Endodermal cell (in vitro differentiated cells): ENCODE measurements at regions not wholly inside any gene's neighbourhood (a gene's known extent, or its start where the extent isn't known, plus 50 kb on each side); places are given as distances from the start of the nearest gene placed in this dataset.

ENCODE experiments used
- DNase-seq: peaks from one replicate; pipeline ENCODE4 v3.0.0-alpha.2; 2017
- H3K27ac ChIP-seq: 2 replicates; pipeline ENCODE4 v1.5.1; 2013; ENCODE audit warnings: mild to moderate bottlenecking, low read depth, low read length, moderate library complexity
- H3K27me3 ChIP-seq: 2 replicates; pipeline ENCODE4 v1.6.1; 2013; ENCODE audit warnings: mild to moderate bottlenecking, low read length, moderate library complexity; ENCODE audit not compliant: insufficient read depth, control insufficient read depth, poor library complexity, severe bottlenecking
- H3K36me3 ChIP-seq: 2 replicates; pipeline ENCODE4 v1.7.0; 2013; ENCODE audit warnings: mild to moderate bottlenecking, low read length, moderate library complexity; ENCODE audit not compliant: control insufficient read depth, insufficient read depth
- H3K4me1 ChIP-seq: one replicate; pipeline ENCODE4 v1.7.0; 2013; ENCODE audit warnings: low read length; ENCODE audit not compliant: control insufficient read depth, insufficient read depth
- H3K4me3 ChIP-seq: 2 replicates; pipeline ENCODE4 v1.5.1; 2013; ENCODE audit warnings: mild to moderate bottlenecking, low read length, moderate library complexity
- H3K9ac ChIP-seq: 2 replicates; pipeline ENCODE4 v1.6.1; 2013; ENCODE audit warnings: mild to moderate bottlenecking, low read length, moderate library complexity; ENCODE audit not compliant: poor library complexity, severe bottlenecking; ENCODE audit errors: extremely low read depth
- H3K9me3 ChIP-seq: 2 replicates; pipeline ENCODE4 v1.6.1; 2013; ENCODE audit warnings: mild to moderate bottlenecking, low read length, moderate library complexity; ENCODE audit not compliant: control insufficient read depth
- H3K27ac Mint-ChIP-seq: 2 replicates; pipeline ENCODE4 v1.8.0; 2020; ENCODE audit warnings: mixed read lengths
- H3K27me3 Mint-ChIP-seq: 2 replicates; pipeline ENCODE4 v1.8.0; 2021; ENCODE audit warnings: mild to moderate bottlenecking, mixed read lengths; ENCODE audit not compliant: insufficient read depth
- H3K36me3 Mint-ChIP-seq: 2 replicates; pipeline ENCODE4 v1.8.0; 2020; ENCODE audit warnings: low read depth, mixed read lengths
- H3K4me1 Mint-ChIP-seq: 2 replicates; pipeline ENCODE4 v1.8.0; 2020; ENCODE audit warnings: mixed read lengths
- H3K4me3 Mint-ChIP-seq: 2 replicates; pipeline ENCODE4 v1.8.0; 2020; ENCODE audit warnings: mild to moderate bottlenecking, moderate library complexity, mixed read lengths
- H3K9me3 Mint-ChIP-seq: 2 replicates; pipeline ENCODE4 v1.8.0; 2020; ENCODE audit warnings: mild to moderate bottlenecking, mixed read lengths
- whole genome bisulfite sequencing, 2 experiments: methylation state at CpG; one replicate each; pipeline versions ENCODE4 v1.1.5 to v1.1.7; 2013; ENCODE audit warnings: missing lambda C conversion rate in 2 of 2, mixed read lengths in 1 of 2; ENCODE audit not compliant: insufficient coverage in 1 of 2, insufficient read length in 1 of 2; 5-methylcytosine and 5-hydroxymethylcytosine counted together
- TF ChIP-seq, protein P1 (sequence below): fragments of 200-600 bp; sonication (generic); conservative IDR thresholded peaks from 2 replicates; pipeline ENCODE4 v1.5.0; 2021; ENCODE audit warnings: antibody characterized with exemption, mild to moderate bottlenecking

DNA sequence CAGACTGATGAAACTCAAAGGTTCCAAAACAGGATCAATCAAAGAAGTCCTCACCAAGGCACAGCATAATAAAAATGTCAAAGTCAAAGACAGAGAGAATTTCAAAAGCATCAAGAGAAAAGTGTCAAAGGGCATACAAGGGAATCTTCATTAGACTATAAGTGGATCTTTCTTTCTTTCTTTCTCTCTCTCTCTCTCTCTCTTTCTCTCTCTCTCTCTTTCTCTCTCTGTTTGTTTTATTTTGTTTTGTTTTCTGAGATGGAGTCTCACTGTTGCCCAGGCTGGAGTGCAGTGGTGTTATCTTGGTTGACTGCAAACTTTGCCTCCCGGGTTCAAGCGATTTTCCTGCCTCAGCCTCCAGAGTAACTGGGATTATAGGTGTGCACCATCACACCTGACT, 148.3 kb upstream of the CD180 start:
- H3K9me3 Mint-ChIP-seq = peaks cover 10% of the 10 kb centered on the region
- peaks cover 4% of the 10 kb centered on the region for H3K27me3 Mint-ChIP-seq
- TF ChIP-seq, protein P1, sequence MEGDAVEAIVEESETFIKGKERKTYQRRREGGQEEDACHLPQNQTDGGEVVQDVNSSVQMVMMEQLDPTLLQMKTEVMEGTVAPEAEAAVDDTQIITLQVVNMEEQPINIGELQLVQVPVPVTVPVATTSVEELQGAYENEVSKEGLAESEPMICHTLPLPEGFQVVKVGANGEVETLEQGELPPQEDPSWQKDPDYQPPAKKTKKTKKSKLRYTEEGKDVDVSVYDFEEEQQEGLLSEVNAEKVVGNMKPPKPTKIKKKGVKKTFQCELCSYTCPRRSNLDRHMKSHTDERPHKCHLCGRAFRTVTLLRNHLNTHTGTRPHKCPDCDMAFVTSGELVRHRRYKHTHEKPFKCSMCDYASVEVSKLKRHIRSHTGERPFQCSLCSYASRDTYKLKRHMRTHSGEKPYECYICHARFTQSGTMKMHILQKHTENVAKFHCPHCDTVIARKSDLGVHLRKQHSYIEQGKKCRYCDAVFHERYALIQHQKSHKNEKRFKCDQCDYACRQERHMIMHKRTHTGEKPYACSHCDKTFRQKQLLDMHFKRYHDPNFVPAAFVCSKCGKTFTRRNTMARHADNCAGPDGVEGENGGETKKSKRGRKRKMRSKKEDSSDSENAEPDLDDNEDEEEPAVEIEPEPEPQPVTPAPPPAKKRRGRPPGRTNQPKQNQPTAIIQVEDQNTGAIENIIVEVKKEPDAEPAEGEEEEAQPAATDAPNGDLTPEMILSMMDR = no peak
- Histone ChIP-seq H3K9me3 (peaks cover 14% of the 10 kb centered on the region), H3K27ac (no peak overlapping the region), H3K4me1 (no peaks in the 10 kb centered on the region), H3K27me3 (no peaks in the 10 kb centered on the region), H3K4me3 (no peak overlapping the region), H3K9ac (no peak overlapping the region), H3K36me3 (no peaks in the 10 kb centered on the region)
- no peaks in the 10 kb centered on the region for H3K36me3 Mint-ChIP-seq
- WGBS, 2 experiments = 94 to 95% methylated on average over 2 of the region's 2 CpGs
- no peak overlapping the region for H3K4me3 Mint-ChIP-seq
- no peak overlapping the region for H3K27ac Mint-ChIP-seq
- no peaks in the 10 kb centered on the region for H3K4me1 Mint-ChIP-seq
- DNase-seq = no peak

DNA sequence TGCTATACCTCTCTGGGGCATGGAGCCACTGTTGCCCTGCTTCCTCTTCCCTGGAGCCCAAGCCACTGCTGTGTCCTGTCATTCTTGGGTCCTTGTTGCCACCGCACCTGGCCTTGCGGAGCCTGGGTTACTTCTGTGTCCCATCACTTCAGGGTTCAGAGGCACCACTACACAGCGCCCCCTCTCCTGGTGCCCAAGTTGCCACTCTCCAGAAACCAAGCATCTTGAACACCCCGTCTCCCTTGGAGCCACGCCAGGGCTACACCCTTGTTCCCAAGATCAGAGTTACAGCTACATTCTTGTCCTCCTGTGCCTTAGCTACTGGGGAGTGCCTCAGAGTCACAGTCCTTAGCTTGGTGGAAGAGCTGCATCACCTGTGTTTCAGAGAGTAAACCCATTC, 147.2 kb upstream of the CD180 start:
- H3K36me3 ChIP-seq = no peaks in the 10 kb centered on the region
- H3K27me3 Mint-ChIP-seq = peaks cover 8% of the 10 kb centered on the region
- H3K9me3 ChIP-seq = peaks cover 14% of the 10 kb centered on the region
- DNase-seq = no peak
- H3K27me3 ChIP-seq = no peaks in the 10 kb centered on the region
- no peaks in the 10 kb centered on the region for H3K4me1 Mint-ChIP-seq
- no peak overlapping the region for H3K9ac ChIP-seq
- H3K4me3 Mint-ChIP-seq = no peak overlapping the region
- no peaks in the 10 kb centered on the region for H3K4me1 ChIP-seq
- H3K27ac Mint-ChIP-seq = no peak overlapping the region
- H3K9me3 Mint-ChIP-seq = peaks cover 10% of the 10 kb centered on the region
- TF ChIP-seq, protein P1 = no peak
- H3K4me3 ChIP-seq = no peak overlapping the region
- no peak overlapping the region for H3K27ac ChIP-seq
- 83 to 88% methylated on average over 1 to 5 of the region's 5 CpGs for WGBS, 2 experiments
- H3K36me3 Mint-ChIP-seq = no peaks in the 10 kb centered on the region

DNA sequence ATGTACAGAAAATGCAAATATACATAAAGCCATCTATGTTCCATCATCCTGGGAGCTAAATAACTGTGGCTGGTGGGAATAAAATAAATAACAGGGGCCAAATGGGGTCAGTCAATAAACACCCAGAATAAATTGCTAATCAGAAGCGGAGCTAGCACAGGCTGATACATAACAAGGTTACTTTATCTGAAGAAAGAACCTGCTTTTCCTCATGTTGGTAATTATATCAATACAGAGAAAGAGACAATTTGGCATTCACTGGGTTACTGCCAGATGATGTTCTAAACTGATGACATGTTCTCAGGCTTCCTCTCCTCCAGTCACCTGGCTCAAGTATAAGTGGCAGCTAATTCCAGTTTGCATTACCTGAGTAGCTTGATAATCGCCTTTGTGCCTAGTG, 144.9 kb upstream of the CD180 start:
- TF ChIP-seq, protein P1 = no peak
- no peak for DNase-seq
- Histone ChIP-seq H3K4me1 (no peaks in the 10 kb centered on the region), H3K4me3 (no peak overlapping the region), H3K9ac (no peak overlapping the region), H3K9me3 (peaks cover 14% of the 10 kb centered on the region), H3K36me3 (no peaks in the 10 kb centered on the region), H3K27ac (no peak overlapping the region), H3K27me3 (peaks cover 2% of the 10 kb centered on the region)
- WGBS, 2 experiments = 80 to 95% methylated on average over 1 to 2 of the region's 2 CpGs
- H3K27me3 Mint-ChIP-seq = peaks cover 13% of the 10 kb centered on the region
- no peaks in the 10 kb centered on the region for H3K36me3 Mint-ChIP-seq
- peaks cover 2% of the 10 kb centered on the region for H3K4me1 Mint-ChIP-seq
- no peak overlapping the region for H3K27ac Mint-ChIP-seq
- peaks cover 10% of the 10 kb centered on the region for H3K9me3 Mint-ChIP-seq
- no peak overlapping the region for H3K4me3 Mint-ChIP-seq
